WTC11 (cell line): ENCODE measurements at regions not wholly inside any gene's neighbourhood (a gene's known extent, or its start where the extent isn't known, plus 50 kb on each side); places are given as distances from the start of the nearest gene placed in this dataset.
"Not testable (repeated sequence)": the region's sequence is repeated elsewhere in the genome, so short reads cannot be mapped to it uniquely, and the experiment has no call there.

Experiments
- ATAC-seq: fragments of 200-7000 bp; cut with Tn5 transposase; 2 replicates; pipeline ENCODE4 v1.10.0; 2021; ENCODE audit warnings: mild to moderate bottlenecking, moderate library complexity
- CTCF ChIA-PET: fragments of 300-600 bp; sonication (Branson Sonifier 250); formaldehyde crosslinking; loops from one replicate; lab custom pipeline; 2021; ENCODE audit warnings: antibody characterized with exemption; lab: Charles Lee
- POLR2A ChIA-PET: fragments of 350-600 bp; sonication (Branson Sonifier 250); formaldehyde crosslinking; loops from one replicate; lab custom pipeline; 2021; ENCODE audit warnings: antibody characterized with exemption; lab: Charles Lee
- DNase-seq: peaks from one replicate; pipeline ENCODE4 v3.0.0; 2021; ENCODE audit warnings: low spot score
- H3K27ac Mint-ChIP-seq: 2 replicates; pipeline ENCODE4 v1.8.0; 2021; ENCODE audit warnings: mixed read lengths
- H3K27me3 Mint-ChIP-seq: 2 replicates; pipeline ENCODE4 v1.8.0; 2021; ENCODE audit warnings: low read depth, mild to moderate bottlenecking, moderate library complexity, mixed read lengths
- H3K36me3 Mint-ChIP-seq: 2 replicates; pipeline ENCODE4 v1.8.0; 2021; ENCODE audit warnings: mixed read lengths
- H3K4me1 Mint-ChIP-seq: 2 replicates; pipeline ENCODE4 v1.8.0; 2022; ENCODE audit warnings: mixed read lengths
- H3K4me3 Mint-ChIP-seq: 2 replicates; pipeline ENCODE4 v1.8.0; 2021; ENCODE audit warnings: mild to moderate bottlenecking, moderate library complexity, mixed read lengths
- H3K9me3 Mint-ChIP-seq: 2 replicates; pipeline ENCODE4 v1.8.0; 2021; ENCODE audit warnings: mixed read lengths
- ATF6 ChIP-seq: sonication (generic); formaldehyde crosslinking; IDR thresholded peaks from 2 replicates; pipeline ENCODE4 v1.8.1; 2023; ENCODE audit warnings: mild to moderate bottlenecking, missing genetic modification reagents
- ETV6 ChIP-seq: sonication (generic); formaldehyde crosslinking; IDR thresholded peaks from 2 replicates; pipeline ENCODE4 v1.8.1; 2022; ENCODE audit warnings: mild to moderate bottlenecking, missing genetic modification reagents
- FOXJ3 ChIP-seq: sonication (generic); formaldehyde crosslinking; IDR thresholded peaks from 2 replicates; pipeline ENCODE4 v1.9.0; 2021; ENCODE audit warnings: missing genetic modification reagents, mild to moderate bottlenecking, borderline replicate concordance
- HMGA2 ChIP-seq: fragments of 250-450 bp; sonication (Bioruptor Pico); IDR thresholded peaks from 2 replicates; pipeline ENCODE4 v1.4.0; 2021; ENCODE audit warnings: mild to moderate bottlenecking, moderate library complexity
- HMGXB4 ChIP-seq: sonication (generic); formaldehyde crosslinking; IDR thresholded peaks from 2 replicates; pipeline ENCODE4 v1.8.1; 2023; ENCODE audit warnings: mild to moderate bottlenecking, moderate library complexity, missing genetic modification reagents
- IRF1 ChIP-seq: sonication (generic); formaldehyde crosslinking; IDR thresholded peaks from 2 replicates; pipeline ENCODE4 v1.8.0; 2023; ENCODE audit warnings: missing genetic modification reagents
- IRF2 ChIP-seq: sonication (generic); formaldehyde crosslinking; IDR thresholded peaks from 2 replicates; pipeline ENCODE4 v1.8.0; 2022; ENCODE audit warnings: low read depth, missing genetic modification reagents, borderline replicate concordance
- NFE2L1 ChIP-seq: sonication (generic); formaldehyde crosslinking; IDR thresholded peaks from 2 replicates; pipeline ENCODE4 v1.8.1; 2023; ENCODE audit warnings: missing genetic modification reagents
- NFYB ChIP-seq: sonication (generic); formaldehyde crosslinking; conservative IDR thresholded peaks from 2 replicates; pipeline ENCODE4 v1.8.0; 2022; ENCODE audit warnings: low read depth, missing genetic modification reagents
- SP1 ChIP-seq: sonication (generic); formaldehyde crosslinking; conservative IDR thresholded peaks from 2 replicates; pipeline ENCODE4 v1.8.1; 2022; ENCODE audit warnings: missing genetic modification reagents
- USF2 ChIP-seq: sonication (generic); formaldehyde crosslinking; IDR thresholded peaks from 2 replicates; pipeline ENCODE4 v1.8.1; 2023; ENCODE audit warnings: mild to moderate bottlenecking, missing genetic modification reagents, moderate library complexity
- ZNF317 ChIP-seq: sonication (generic); formaldehyde crosslinking; IDR thresholded peaks from 2 replicates; pipeline ENCODE4 v1.8.1; 2023; ENCODE audit warnings: low read depth, mild to moderate bottlenecking, moderate library complexity, missing genetic modification reagents, borderline replicate concordance
- ZNF423 ChIP-seq: fragments of 250-450 bp; sonication (Bioruptor Pico); IDR thresholded peaks from 2 replicates; pipeline ENCODE4 v2.1.2; 2022; ENCODE audit warnings: mild to moderate bottlenecking, moderate library complexity
- ZSCAN18 ChIP-seq: fragments of 250-450 bp; sonication (Bioruptor Pico); IDR thresholded peaks from 2 replicates; pipeline ENCODE4 v2.1.2; 2022; ENCODE audit warnings: mild to moderate bottlenecking, moderate library complexity

GRCh38 chr1:200292699-200293098 lies 117.1 kb downstream of the ZNF281 start:
- peaks cover 35% of the 10 kb centered on the region for H3K27me3 Mint-ChIP-seq
- H3K27ac Mint-ChIP-seq: no peak overlapping the region
- no peak for TF ChIP-seq ZNF317 (CRISPR knock-in tag)
- ChIA-PET POLR2A (no interaction called here), CTCF (no interaction called here)
- DNase-seq (no peak), ATAC-seq (no peak)
- H3K4me3 Mint-ChIP-seq: no peak overlapping the region
- no peaks in the 10 kb centered on the region for H3K36me3 Mint-ChIP-seq
- peaks cover 14% of the 10 kb centered on the region for H3K4me1 Mint-ChIP-seq
- no peaks in the 10 kb centered on the region for H3K9me3 Mint-ChIP-seq

- DNase-seq (no peak), ATAC-seq (no peak)
- H3K9me3 Mint-ChIP-seq: no peaks in the 10 kb centered on the region
- H3K36me3 Mint-ChIP-seq: no peaks in the 10 kb centered on the region
- POLR2A ChIA-PET: no interaction called here
- H3K4me3 Mint-ChIP-seq: no peak overlapping the region
- no peak for TF ChIP-seq IRF1
- CTCF ChIA-PET: interaction anchor here (1.0 to 2.4 kb wide), 4 partner anchors 11 to 198 kb away, joined by 3 to 12 read pairs (median 8); no protein-coding TSS in a partner anchor
- peaks cover 14% of the 10 kb centered on the region for H3K4me1 Mint-ChIP-seq
- peaks cover 45% of the 10 kb centered on the region for H3K27me3 Mint-ChIP-seq
- H3K27ac Mint-ChIP-seq: no peak overlapping the region
These were observed 118.7 kb downstream of the ZNF281 start for GRCh38 chr1:200291106-200291505.

GRCh38 chr1:200290010-200290685 lies 119.7 kb downstream of the ZNF281 start:
- Mint-ChIP-seq H3K4me3 (no peak overlapping the region), H3K27me3 (peaks cover 47% of the 10 kb centered on the region), H3K27ac (no peak overlapping the region), H3K36me3 (no peaks in the 10 kb centered on the region), H3K9me3 (no peaks in the 10 kb centered on the region), H3K4me1 (peaks cover 14% of the 10 kb centered on the region)
- peak; percentile 59; the same call in 1 of the 2 replicates for TF ChIP-seq ZNF423 (CRISPR knock-in tag)
- no peak for TF ChIP-seq FOXJ3 (CRISPR knock-in tag)
- ATAC-seq (peak; percentile 95), DNase-seq (peak; percentile 47)
- POLR2A ChIA-PET: no interaction called here
- CTCF ChIA-PET: interaction anchor here (0.6 to 2.4 kb wide), 18 partner anchors 10 to 304 kb away, joined by 3 to 15 read pairs (median 4); partner anchors contain the start of gene ZNF281

- TF ChIP-seq ETV6 (CRISPR knock-in tag): no peak
- TF ChIP-seq HMGA2 (CRISPR knock-in tag): 0 out of 2 replicates have a peak, but pooled peaks have one; percentile 25
- no peak for TF ChIP-seq NFE2L1
- no peak overlapping the region for H3K4me3 Mint-ChIP-seq
- no peaks in the 10 kb centered on the region for H3K9me3 Mint-ChIP-seq
- H3K4me1 Mint-ChIP-seq: peaks cover 14% of the 10 kb centered on the region
- H3K36me3 Mint-ChIP-seq: no peaks in the 10 kb centered on the region
- DNase-seq (no peak), ATAC-seq (no peak)
- POLR2A ChIA-PET: no interaction called here
- no peak overlapping the region for H3K27ac Mint-ChIP-seq
- H3K27me3 Mint-ChIP-seq: peaks cover 49% of the 10 kb centered on the region
- CTCF ChIA-PET: interaction anchor here (1.5 kb wide), 1 partner anchor 19 kb away, joined by 4 read pairs; no protein-coding TSS in a partner anchor
These were observed 121.6 kb downstream of the ZNF281 start for GRCh38 chr1:200288226-200288625.

- not testable (repeated sequence) for H3K36me3 Mint-ChIP-seq
These were observed 125.6 kb downstream of the ZNF281 start for GRCh38 chr1:200284236-200284635.

GRCh38 chr1:200282497-200283122 lies 127.2 kb downstream of the ZNF281 start:
- CTCF ChIA-PET: interaction anchor here (1.3 to 1.8 kb wide), 2 partner anchors 200 to 206 kb away, joined by 3 to 6 read pairs; no protein-coding TSS in a partner anchor
- no peaks in the 10 kb centered on the region for H3K9me3 Mint-ChIP-seq
- no peaks in the 10 kb centered on the region for H3K36me3 Mint-ChIP-seq
- POLR2A ChIA-PET: no interaction called here
- H3K27me3 Mint-ChIP-seq: peaks cover 13% of the 10 kb centered on the region
- no peak for DNase-seq
- H3K4me3 Mint-ChIP-seq: no peak overlapping the region
- H3K27ac Mint-ChIP-seq: no peak overlapping the region
- peak; percentile 29 for ATAC-seq
- peaks cover 4% of the 10 kb centered on the region; the same call in 1 of the 2 replicates for H3K4me1 Mint-ChIP-seq
- TF ChIP-seq ZSCAN18 (CRISPR knock-in tag) (no peak), USF2 (CRISPR knock-in tag) (no peak), HMGXB4 (CRISPR knock-in tag) (no peak), IRF2 (CRISPR knock-in tag) (no peak), SP1 (no peak), NFYB (CRISPR knock-in tag) (no peak), ATF6 (CRISPR knock-in tag) (no peak)

More at GRCh38 chr1:200284236-200284635, 125.6 kb downstream of the ZNF281 start:
- H3K27me3 Mint-ChIP-seq: peaks cover 25% of the 10 kb centered on the region
- H3K27ac Mint-ChIP-seq, H3K4me3 Mint-ChIP-seq, POLR2A ChIA-PET, H3K9me3 Mint-ChIP-seq, CTCF ChIA-PET, DNase-seq, H3K4me1 Mint-ChIP-seq, ATAC-seq: not testable (repeated sequence)
